Progenitor cell of endocrine pancreas (in vitro differentiated cells): ENCODE measurements at regions not wholly inside any gene's neighbourhood (a gene's known extent, or its start where the extent isn't known, plus 50 kb on each side); places are given as distances from the start of the nearest gene placed in this dataset.

Experiments
- DNase-seq: peaks from one replicate; pipeline ENCODE4 v3.0.0; 2021; ENCODE audit warnings: low spot score; ENCODE audit not compliant: unreplicated experiment
- H3K27ac Mint-ChIP-seq: 2 replicates; pipeline ENCODE4 v1.8.0; 2021; ENCODE audit warnings: mild to moderate bottlenecking, moderate library complexity, mixed read lengths
- H3K27me3 Mint-ChIP-seq: 2 replicates; pipeline ENCODE4 v1.8.0; 2021; ENCODE audit warnings: mixed read lengths
- H3K36me3 Mint-ChIP-seq: 2 replicates; pipeline ENCODE4 v1.8.0; 2022; ENCODE audit warnings: mixed read lengths; ENCODE audit not compliant: insufficient read depth
- H3K4me1 Mint-ChIP-seq: 2 replicates; pipeline ENCODE4 v1.8.0; 2021; ENCODE audit warnings: low read depth, mixed read lengths
- H3K4me3 Mint-ChIP-seq: 2 replicates; pipeline ENCODE4 v1.8.0; 2021; ENCODE audit warnings: low read depth, mild to moderate bottlenecking, moderate library complexity, mixed read lengths
- H3K9me3 Mint-ChIP-seq: 2 replicates; pipeline ENCODE4 v1.8.0; 2021; ENCODE audit warnings: low read depth, mixed read lengths
- CTCF ChIP-seq: fragments of 200-600 bp; sonication (generic); IDR thresholded peaks from one replicate; pipeline ENCODE4 v1.5.0; 2021; ENCODE audit warnings: antibody characterized with exemption, mild to moderate bottlenecking; ENCODE audit not compliant: unreplicated experiment

GRCh38 chr2:16440898-16441297 is 224.7 kb downstream of the CYRIA start:
- Mint-ChIP-seq H3K27ac (no peak overlapping the region), H3K27me3 (peaks cover 31% of the 10 kb centered on the region), H3K9me3 (no peaks in the 10 kb centered on the region), H3K4me1 (peaks cover 4% of the 10 kb centered on the region), H3K4me3 (no peak overlapping the region), H3K36me3 (no peaks in the 10 kb centered on the region)
- no peak for DNase-seq
- no peak for TF ChIP-seq CTCF

GRCh38 chr2:16438613-16439321 is 226.9 kb downstream of the CYRIA start:
- TF ChIP-seq CTCF, result no peak
- H3K9me3 Mint-ChIP-seq, result no peaks in the 10 kb centered on the region
- no peak for DNase-seq
- H3K27me3 Mint-ChIP-seq, result peaks cover 34% of the 10 kb centered on the region
- H3K4me1 Mint-ChIP-seq, result peaks cover 14% of the 10 kb centered on the region
- H3K27ac Mint-ChIP-seq, result no peak overlapping the region
- H3K36me3 Mint-ChIP-seq, result no peaks in the 10 kb centered on the region
- no peak overlapping the region for H3K4me3 Mint-ChIP-seq

GRCh38 chr2:16437189-16437588 is 228.4 kb downstream of the CYRIA start:
- Mint-ChIP-seq H3K4me1 (peaks cover 15% of the 10 kb centered on the region), H3K36me3 (no peaks in the 10 kb centered on the region), H3K27ac (no peak overlapping the region), H3K4me3 (no peak overlapping the region), H3K27me3 (peaks cover 35% of the 10 kb centered on the region), H3K9me3 (no peaks in the 10 kb centered on the region)
- TF ChIP-seq CTCF, result no peak
- DNase-seq, result no peak

- Mint-ChIP-seq H3K4me1 (peaks cover 15% of the 10 kb centered on the region), H3K4me3 (no peak overlapping the region), H3K36me3 (no peaks in the 10 kb centered on the region), H3K9me3 (peaks cover 6% of the 10 kb centered on the region), H3K27me3 (peaks cover 44% of the 10 kb centered on the region), H3K27ac (peak overlapping the region; percentile 39)
- no peak for TF ChIP-seq CTCF
- no peak for DNase-seq
Measured at GRCh38 chr2:16434393-16434792, 231.2 kb downstream of the CYRIA start.

GRCh38 chr2:16430846-16431245 is 234.8 kb downstream of the CYRIA start:
- peaks cover 6% of the 10 kb centered on the region for H3K9me3 Mint-ChIP-seq
- no peaks in the 10 kb centered on the region for H3K36me3 Mint-ChIP-seq
- DNase-seq, result no peak
- TF ChIP-seq CTCF, result no peak
- H3K4me1 Mint-ChIP-seq, result peaks cover 36% of the 10 kb centered on the region
- peaks cover 37% of the 10 kb centered on the region for H3K27me3 Mint-ChIP-seq
- no peak overlapping the region for H3K27ac Mint-ChIP-seq
- H3K4me3 Mint-ChIP-seq, result no peak overlapping the region
